ENCODE measurements at regions not wholly inside any gene's neighbourhood (a gene's known extent, or its start where the extent isn't known, plus 50 kb on each side); places are given as distances from the start of the nearest gene placed in this dataset.

GRCh38 chr2:19571773-19572172 is 213.3 kb upstream of the OSR1 start:
- TF ChIP-seq GATA2 (IDR thresholded peaks at IDR 0.05; ENCODE audit: low read depth, low read length) (no peak), GATA3 (IDR thresholded peaks at IDR 0.05; ENCODE audit: low read depth, low read length) (no peak)
